ENCODE measurements at regions not wholly inside any gene's neighbourhood (a gene's known extent, or its start where the extent isn't known, plus 50 kb on each side); places are given as distances from the start of the nearest gene placed in this dataset.

- no peak overlapping the region for H3K4me3 Mint-ChIP-seq
- Histone ChIP-seq H3K79me2 (ENCODE audit: insufficient read depth, low read length) (no peaks in the 10 kb centered on the region), H3K9me3 (replicated peaks in 1 of 2; ENCODE audit: control insufficient read depth in 1 of 2, insufficient read depth in 1 of 2, low read length in 2 of 2) (peaks cover 13% of the 10 kb centered on the region in 2 donors), H2AFZ (ENCODE audit: insufficient read depth, low read depth, low read length, poor library complexity, severe bottlenecking) (no peak overlapping the region), H3K4me3 (replicated peaks in 1 of 3; ENCODE audit: low read depth in 2 of 3, low read length in 3 of 3) (no peak overlapping the region), H3K4me1 (ENCODE audit: control insufficient read depth in 1 of 2, insufficient read depth in 2 of 2, low read length in 2 of 2) (no peaks in the 10 kb centered on the region), H3K9ac (ENCODE audit: insufficient read depth, low read length, poor library complexity, severe bottlenecking) (no peak overlapping the region), H4K20me1 (ENCODE audit: insufficient read depth, low read length) (no peaks in the 10 kb centered on the region), H3K27ac (ENCODE audit: low read depth in 1 of 2, low read length in 2 of 2) (no peak overlapping the region), H3K27me3 (ENCODE audit: control insufficient read depth in 2 of 2, insufficient read depth in 2 of 2, low read length in 2 of 2) (no peaks in the 10 kb centered on the region), H3K36me3 (replicated peaks in 1 of 2; ENCODE audit: control insufficient read depth in 1 of 2, insufficient read depth in 2 of 2, low read length in 2 of 2) (no peaks in the 10 kb centered on the region), H3K4me2 (replicated peaks; ENCODE audit: extremely low read depth, low read length, poor library complexity, severe bottlenecking) (no peak overlapping the region)
- H3K27me3 Mint-ChIP-seq (ENCODE audit: low read depth in 3 of 3), result peaks cover 0 to 2% (median 0%) of the 10 kb centered on the region in 3 donors
- peaks cover 0 to 7% (median 2%) of the 10 kb centered on the region in 7 donors for H3K9me3 Mint-ChIP-seq
- no peak for TF ChIP-seq CTCF (IDR thresholded peaks at IDR 0.05)
- no peak for DNase-seq
- no peaks in the 10 kb centered on the region for H3K4me1 Mint-ChIP-seq
- intact Hi-C loops (cut with micrococcal nuclease), result no loop called here
- no peaks in the 10 kb centered on the region for H3K36me3 Mint-ChIP-seq
- no peak overlapping the region for H3K27ac Mint-ChIP-seq
- WGBS (ENCODE audit: insufficient coverage), result no CpG with 5 or more reads among the region's 1 CpG
Measured at GRCh38 chr11:91978747-91979146, 245.9 kb upstream of the FAT3 start.

GRCh38 chr11:91972665-91973266 lies 251.9 kb upstream of the FAT3 start:
- no peak for DNase-seq
- Histone ChIP-seq H2AFZ (ENCODE audit: insufficient read depth, low read depth, low read length, poor library complexity, severe bottlenecking) (no peak overlapping the region), H3K4me1 (ENCODE audit: control insufficient read depth in 1 of 2, insufficient read depth in 2 of 2, low read length in 2 of 2) (no peaks in the 10 kb centered on the region), H3K9me3 (replicated peaks in 1 of 2; ENCODE audit: control insufficient read depth in 1 of 2, insufficient read depth in 1 of 2, low read length in 2 of 2) (peaks cover 0 to 14% of the 10 kb centered on the region in 2 donors), H3K36me3 (replicated peaks in 1 of 2; ENCODE audit: control insufficient read depth in 1 of 2, insufficient read depth in 2 of 2, low read length in 2 of 2) (no peaks in the 10 kb centered on the region), H4K20me1 (ENCODE audit: insufficient read depth, low read length) (no peaks in the 10 kb centered on the region), H3K27me3 (ENCODE audit: control insufficient read depth in 2 of 2, insufficient read depth in 2 of 2, low read length in 2 of 2) (no peaks in the 10 kb centered on the region), H3K79me2 (ENCODE audit: insufficient read depth, low read length) (no peaks in the 10 kb centered on the region), H3K4me3 (replicated peaks in 1 of 3; ENCODE audit: low read depth in 2 of 3, low read length in 3 of 3) (no peak overlapping the region), H3K4me2 (replicated peaks; ENCODE audit: extremely low read depth, low read length, poor library complexity, severe bottlenecking) (no peak overlapping the region), H3K27ac (ENCODE audit: low read depth in 1 of 2, low read length in 2 of 2) (no peak overlapping the region), H3K9ac (ENCODE audit: insufficient read depth, low read length, poor library complexity, severe bottlenecking) (no peak overlapping the region)
- Mint-ChIP-seq H3K4me1 (no peaks in the 10 kb centered on the region), H3K4me3 (no peak overlapping the region), H3K9me3 (peaks cover 0 to 6% (median 3%) of the 10 kb centered on the region in 7 donors), H3K27me3 (ENCODE audit: low read depth in 3 of 3) (peaks cover 0 to 2% (median 0%) of the 10 kb centered on the region in 3 donors), H3K36me3 (no peaks in the 10 kb centered on the region), H3K27ac (no peak overlapping the region)
- WGBS (ENCODE audit: insufficient coverage), result no CpG with 5 or more reads among the region's 3 CpGs
- no peak for TF ChIP-seq CTCF (IDR thresholded peaks at IDR 0.05)
- intact Hi-C loops (cut with micrococcal nuclease), result no loop called here

Data from CD14-positive monocyte (primary cell).